Fibroblast of lung (primary cell): ENCODE measurements at regions not wholly inside any gene's neighbourhood (a gene's known extent, or its start where the extent isn't known, plus 50 kb on each side); places are given as distances from the start of the nearest gene placed in this dataset.

Experiments used
- DNase-seq, 2 donors: peaks; one replicate each; pipeline versions ENCODE4 v3.0.0 to v3.0.0-alpha.2; 2010; ENCODE audit warnings: low read depth in 2 of 2
- H2AFZ ChIP-seq: 2 replicates; pipeline ENCODE4 v1.5.1; 2012; ENCODE audit warnings: low read length, control low read depth, inconsistent platforms
- H3K27ac ChIP-seq: 2 replicates; pipeline ENCODE4 v1.5.1; 2011; ENCODE audit warnings: low read length, control low read depth; ENCODE audit not compliant: insufficient read depth
- H3K27me3 ChIP-seq: 2 replicates; pipeline ENCODE4 v1.5.1; 2011; ENCODE audit warnings: mild to moderate bottlenecking, low read length; ENCODE audit not compliant: control insufficient read depth, insufficient read depth
- H3K36me3 ChIP-seq: 2 replicates; pipeline ENCODE4 v1.5.1; 2011; ENCODE audit warnings: low read length; ENCODE audit not compliant: control insufficient read depth, insufficient read depth
- H3K4me1 ChIP-seq: 2 replicates; pipeline ENCODE4 v1.5.1; 2011; ENCODE audit warnings: low read length; ENCODE audit not compliant: control insufficient read depth, insufficient read depth; ENCODE audit errors: extremely low read depth
- H3K4me2 ChIP-seq: 2 replicates; pipeline ENCODE4 v1.5.1; 2011; ENCODE audit warnings: low read length, control low read depth; ENCODE audit not compliant: insufficient read depth; ENCODE audit errors: extremely low read depth
- H3K4me3 ChIP-seq, 4 experiments: fragments of 200-600 bp in 1 of 4; sonication (generic) in 1 of 4; replicated peaks in 1 of 4; 2 replicates each; pipeline ENCODE4 v1.5.1; 2011 to 2016; ENCODE audit warnings: low read length in 4 of 4, low read depth in 3 of 4, mild to moderate bottlenecking in 3 of 4, control low read depth in 2 of 4, inconsistent platforms in 1 of 4, mixed read lengths in 1 of 4; ENCODE audit not compliant: insufficient read depth in 1 of 4; ENCODE audit errors: control extremely low read depth in 1 of 4
- H3K79me2 ChIP-seq: 2 replicates; pipeline ENCODE4 v1.5.1; 2012; ENCODE audit warnings: mild to moderate bottlenecking, low read length, inconsistent platforms; ENCODE audit not compliant: control insufficient read depth, insufficient read depth
- H3K9ac ChIP-seq: 2 replicates; pipeline ENCODE4 v1.5.1; 2011; ENCODE audit warnings: mild to moderate bottlenecking, low read length, control low read depth; ENCODE audit not compliant: insufficient read depth
- H3K9me3 ChIP-seq: 2 replicates; pipeline ENCODE4 v1.5.1; 2012; ENCODE audit warnings: low read depth, low read length; ENCODE audit not compliant: control insufficient read depth, insufficient read depth
- H4K20me1 ChIP-seq: 2 replicates; pipeline ENCODE4 v1.5.1; 2011; ENCODE audit warnings: low read length; ENCODE audit not compliant: control insufficient read depth, insufficient read depth; ENCODE audit errors: extremely low read depth
- CTCF ChIP-seq, 2 donors: IDR thresholded peaks in 1 of 2; conservative IDR thresholded peaks in 1 of 2; 1 replicate in 1 of 2; 2 replicates in 1 of 2; pipeline ENCODE4 v1.5.1; 2011 to 2012; ENCODE audit warnings: low read length in 2 of 2, control low read depth in 1 of 2, inconsistent platforms in 1 of 2, low read depth in 1 of 2, mild to moderate bottlenecking in 1 of 2
- EZH2 ChIP-seq: IDR thresholded peaks from 2 replicates; pipeline ENCODE4 v1.5.1; 2012; ENCODE audit warnings: low read length, control low read depth, mild to moderate bottlenecking; ENCODE audit errors: missing control alignments

GRCh38 chr5:117792476-117792875 lies 1195.9 kb downstream of the DTWD2 start:
- H4K20me1 ChIP-seq, result no peaks in the 10 kb centered on the region
- H3K9ac ChIP-seq, result no peak overlapping the region
- DNase-seq, result no peak
- H3K4me2 ChIP-seq, result no peak overlapping the region
- H3K27ac ChIP-seq, result no peak overlapping the region
- H3K79me2 ChIP-seq, result no peaks in the 10 kb centered on the region
- H3K36me3 ChIP-seq, result no peaks in the 10 kb centered on the region
- TF ChIP-seq EZH2 (no peak), CTCF (conservative IDR thresholded peaks at IDR 0.05 in 1 of 2, IDR thresholded peaks at IDR 0.05 in 1 of 2; ENCODE audit: low read depth in 1 of 2, low read length in 2 of 2) (no peak)
- H3K4me1 ChIP-seq, result no peaks in the 10 kb centered on the region
- H3K4me3 ChIP-seq, result no peak overlapping the region
- H2AFZ ChIP-seq, result no peak overlapping the region
- H3K9me3 ChIP-seq, result no peaks in the 10 kb centered on the region
- no peaks in the 10 kb centered on the region for H3K27me3 ChIP-seq

GRCh38 chr5:117788596-117788995 lies 1199.8 kb downstream of the DTWD2 start:
- Histone ChIP-seq H3K4me2 (no peak overlapping the region), H3K36me3 (no peaks in the 10 kb centered on the region), H3K9ac (no peak overlapping the region), H2AFZ (no peak overlapping the region), H3K27me3 (no peaks in the 10 kb centered on the region), H3K9me3 (no peaks in the 10 kb centered on the region), H4K20me1 (no peaks in the 10 kb centered on the region), H3K79me2 (no peaks in the 10 kb centered on the region), H3K27ac (no peak overlapping the region), H3K4me3 (no peak overlapping the region), H3K4me1 (no peaks in the 10 kb centered on the region)
- TF ChIP-seq CTCF (conservative IDR thresholded peaks at IDR 0.05 in 1 of 2, IDR thresholded peaks at IDR 0.05 in 1 of 2; ENCODE audit: low read depth in 1 of 2, low read length in 2 of 2) (no peak), EZH2 (no peak)
- peak in 1 of 2 donors; percentile 0 for DNase-seq

- TF ChIP-seq EZH2 (no peak), CTCF (conservative IDR thresholded peaks at IDR 0.05 in 1 of 2, IDR thresholded peaks at IDR 0.05 in 1 of 2; ENCODE audit: low read depth in 1 of 2, low read length in 2 of 2) (no peak)
- no peaks in the 10 kb centered on the region for H3K27me3 ChIP-seq
- H4K20me1 ChIP-seq, result no peaks in the 10 kb centered on the region
- no peaks in the 10 kb centered on the region for H3K4me1 ChIP-seq
- H2AFZ ChIP-seq, result no peak overlapping the region
- no peak overlapping the region for H3K27ac ChIP-seq
- no peaks in the 10 kb centered on the region for H3K36me3 ChIP-seq
- H3K79me2 ChIP-seq, result no peaks in the 10 kb centered on the region
- no peak overlapping the region for H3K4me2 ChIP-seq
- H3K4me3 ChIP-seq, result no peak overlapping the region
- no peak for DNase-seq
- H3K9ac ChIP-seq, result no peak overlapping the region
- no peaks in the 10 kb centered on the region for H3K9me3 ChIP-seq
Observed at GRCh38 chr5:117779171-117779570, 1204.5 kb upstream of the SEMA6A start.
